Liver (tissue), 8 donors: ENCODE measurements at regions not wholly inside any gene's neighbourhood (a gene's known extent, or its start where the extent isn't known, plus 50 kb on each side); places are given as distances from the start of the nearest gene placed in this dataset.

Experiments
- DNase-seq: peaks from one replicate; pipeline ENCODE4 v3.0.0-alpha.2; 2017; ENCODE audit warnings: low spot score
- H3K27ac ChIP-seq, 2 donors: one replicate each; pipeline ENCODE4 v1.7.0; 2013; ENCODE audit warnings: inconsistent platforms in 2 of 2, low read length in 2 of 2, control low read depth in 1 of 2, low read depth in 1 of 2, mild to moderate bottlenecking in 1 of 2
- H3K27me3 ChIP-seq, 4 donors: one replicate each; pipeline versions ENCODE4 v1.6.1 to v1.7.0; 2013; ENCODE audit warnings: low read length in 3 of 4, inconsistent platforms in 1 of 4, mild to moderate bottlenecking in 1 of 4, moderate library complexity in 1 of 4; ENCODE audit not compliant: control insufficient read depth in 4 of 4, insufficient read depth in 4 of 4
- H3K36me3 ChIP-seq, 4 donors: one replicate each; pipeline versions ENCODE4 v1.6.1 to v1.7.0; 2013; ENCODE audit warnings: low read length in 3 of 4, mild to moderate bottlenecking in 3 of 4, low read depth in 1 of 4, moderate library complexity in 1 of 4; ENCODE audit not compliant: control insufficient read depth in 4 of 4, insufficient read depth in 3 of 4
- H3K4me1 ChIP-seq, 4 donors: one replicate each; pipeline versions ENCODE4 v1.6.1 to v1.7.0; 2013; ENCODE audit warnings: low read length in 3 of 4, mild to moderate bottlenecking in 3 of 4, moderate library complexity in 1 of 4; ENCODE audit not compliant: control insufficient read depth in 4 of 4, insufficient read depth in 4 of 4
- H3K4me3 ChIP-seq, 3 donors: one replicate each; pipeline versions ENCODE4 v1.6.1 to v1.7.0; 2013; ENCODE audit warnings: low read length in 3 of 3, control low read depth in 1 of 3, low read depth in 1 of 3, mild to moderate bottlenecking in 1 of 3
- H3K9ac ChIP-seq, 2 donors: one replicate each; pipeline ENCODE4 v1.7.0; 2013; ENCODE audit warnings: low read length in 2 of 2, mild to moderate bottlenecking in 2 of 2, moderate library complexity in 2 of 2, control low read depth in 1 of 2, low read depth in 1 of 2
- H3K9me3 ChIP-seq, 4 donors: one replicate each; pipeline versions ENCODE4 v1.6.1 to v1.7.0; 2013; ENCODE audit warnings: low read length in 3 of 4; ENCODE audit not compliant: control insufficient read depth in 4 of 4
- FOXA1 ChIP-seq: IDR thresholded peaks from 2 replicates; pipeline ENCODE4 v1.6.1; 2016; ENCODE audit warnings: antibody characterized with exemption
- FOXA2 ChIP-seq: IDR thresholded peaks from 2 replicates; pipeline ENCODE4 v1.6.1; 2016; ENCODE audit warnings: antibody characterized with exemption
- GABPA ChIP-seq, 2 donors: IDR thresholded peaks in 1 of 2; conservative IDR thresholded peaks in 1 of 2; 2 replicates each; pipeline ENCODE4 v1.6.1; 2016; ENCODE audit warnings: antibody characterized with exemption in 2 of 2, mild to moderate bottlenecking in 1 of 2, moderate library complexity in 1 of 2
- HNF4A ChIP-seq, 2 donors: conservative IDR thresholded peaks; 2 replicates each; pipeline ENCODE4 v1.6.1; 2016; ENCODE audit warnings: antibody characterized with exemption in 2 of 2, mild to moderate bottlenecking in 2 of 2
- HNF4G ChIP-seq: IDR thresholded peaks from 2 replicates; pipeline ENCODE4 v1.6.1; 2016; ENCODE audit warnings: antibody characterized with exemption
- JUND ChIP-seq, 2 donors: IDR thresholded peaks; 2 replicates each; pipeline ENCODE4 v1.6.1; 2016; ENCODE audit warnings: antibody characterized with exemption in 2 of 2
- NR2F2 ChIP-seq: IDR thresholded peaks from 2 replicates; pipeline ENCODE4 v1.6.1; 2016; ENCODE audit warnings: antibody characterized with exemption
- RAD21 ChIP-seq, 2 donors: IDR thresholded peaks; 2 replicates each; pipeline ENCODE4 v1.6.1; 2016; ENCODE audit warnings: antibody characterized with exemption in 2 of 2, mild to moderate bottlenecking in 2 of 2
- RXRA ChIP-seq, 2 donors: IDR thresholded peaks; 2 replicates each; pipeline ENCODE4 v1.6.1; 2017 to 2018; ENCODE audit warnings: antibody characterized with exemption in 2 of 2, mild to moderate bottlenecking in 1 of 2
- SP1 ChIP-seq: IDR thresholded peaks from 2 replicates; pipeline ENCODE4 v1.6.1; 2018; ENCODE audit warnings: antibody characterized with exemption, mild to moderate bottlenecking
- TAF1 ChIP-seq: conservative IDR thresholded peaks from 2 replicates; pipeline ENCODE4 v1.6.1; 2016; ENCODE audit warnings: antibody characterized with exemption, mild to moderate bottlenecking
- YY1 ChIP-seq: IDR thresholded peaks from 2 replicates; pipeline ENCODE4 v1.6.1; 2016; ENCODE audit warnings: antibody characterized with exemption, mild to moderate bottlenecking
- WGBS: extraction: QIAGEN DNeasy Blood & Tissue Kit; methylation state at CpG from one replicate; pipeline ENCODE4 v1.1.7; 2013; 5-methylcytosine and 5-hydroxymethylcytosine counted together
- TF ChIP-seq, protein P1 (sequence below): fragments of 150-350 bp; IDR thresholded peaks from 2 replicates; pipeline ENCODE4 v1.5.1; 2017; ENCODE audit warnings: improper control_type of control experiment, low read depth, low read length; ENCODE audit not compliant: missing input control
- TF ChIP-seq, protein P2 (sequence below): IDR thresholded peaks from 2 replicates; pipeline ENCODE4 v1.6.1; 2016; ENCODE audit warnings: antibody characterized with exemption
- TF ChIP-seq, protein P3 (sequence below): IDR thresholded peaks from 2 replicates; pipeline ENCODE4 v1.6.1; 2016; ENCODE audit warnings: antibody characterized with exemption
- TF ChIP-seq, protein P4 (sequence below): IDR thresholded peaks from 2 replicates; pipeline ENCODE4 v1.6.1; 2016; ENCODE audit warnings: antibody characterized with exemption, mild to moderate bottlenecking
- TF ChIP-seq, protein P5 (sequence below): IDR thresholded peaks from 2 replicates; pipeline ENCODE4 v1.6.1; 2016; ENCODE audit warnings: antibody characterized with exemption
- donor health status: healthy.
- donor health status: healthy.
- donor health status: healthy.
- donor health status: healthy.
- donor health status: healthy.

DNA sequence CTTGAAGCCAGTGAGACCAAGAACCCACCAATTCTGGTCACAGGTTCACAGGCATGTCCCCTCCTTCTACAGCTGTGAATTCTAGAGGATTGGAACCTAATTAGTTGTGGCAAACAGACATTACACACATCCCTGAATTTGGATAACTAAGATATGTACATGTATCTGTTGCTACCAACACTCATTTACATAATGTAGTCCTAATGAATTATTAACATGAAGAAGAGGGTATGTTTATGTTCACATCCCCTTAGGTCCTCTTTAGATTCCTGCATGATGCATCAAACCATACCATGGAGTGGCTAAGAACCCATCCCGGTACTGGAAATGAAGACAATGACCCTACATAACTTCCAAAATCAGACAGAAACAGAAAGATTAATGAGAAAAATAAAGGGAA is 326.9 kb upstream of the RBMY1B start:
- Histone ChIP-seq H3K36me3 (no peaks in the 10 kb centered on the region), H3K27me3 (no peaks in the 10 kb centered on the region), H3K9me3 (no peaks in the 10 kb centered on the region), H3K9ac (no peak overlapping the region), H3K4me3 (no peak overlapping the region), H3K4me1 (peaks cover 0 to 1% (median 0%) of the 10 kb centered on the region in 4 donors), H3K27ac (no peak overlapping the region)
- 91% methylated on average over 1 of the region's 1 CpG for WGBS
- no peak for DNase-seq
- TF ChIP-seq TAF1 (no peak), SP1 (no peak), FOXA1 (no peak), RXRA (IDR thresholded peaks at IDR 0.05) (no peak), FOXA2 (no peak), YY1 (no peak), GABPA (IDR thresholded peaks at IDR 0.05 in 1 of 2, conservative IDR thresholded peaks at IDR 0.05 in 1 of 2) (no peak), NR2F2 (no peak), JUND (IDR thresholded peaks at IDR 0.05) (no peak), HNF4A (conservative IDR thresholded peaks at IDR 0.05) (no peak), RAD21 (IDR thresholded peaks at IDR 0.05) (no peak), HNF4G (no peak)
- TF ChIP-seq, protein P1, sequence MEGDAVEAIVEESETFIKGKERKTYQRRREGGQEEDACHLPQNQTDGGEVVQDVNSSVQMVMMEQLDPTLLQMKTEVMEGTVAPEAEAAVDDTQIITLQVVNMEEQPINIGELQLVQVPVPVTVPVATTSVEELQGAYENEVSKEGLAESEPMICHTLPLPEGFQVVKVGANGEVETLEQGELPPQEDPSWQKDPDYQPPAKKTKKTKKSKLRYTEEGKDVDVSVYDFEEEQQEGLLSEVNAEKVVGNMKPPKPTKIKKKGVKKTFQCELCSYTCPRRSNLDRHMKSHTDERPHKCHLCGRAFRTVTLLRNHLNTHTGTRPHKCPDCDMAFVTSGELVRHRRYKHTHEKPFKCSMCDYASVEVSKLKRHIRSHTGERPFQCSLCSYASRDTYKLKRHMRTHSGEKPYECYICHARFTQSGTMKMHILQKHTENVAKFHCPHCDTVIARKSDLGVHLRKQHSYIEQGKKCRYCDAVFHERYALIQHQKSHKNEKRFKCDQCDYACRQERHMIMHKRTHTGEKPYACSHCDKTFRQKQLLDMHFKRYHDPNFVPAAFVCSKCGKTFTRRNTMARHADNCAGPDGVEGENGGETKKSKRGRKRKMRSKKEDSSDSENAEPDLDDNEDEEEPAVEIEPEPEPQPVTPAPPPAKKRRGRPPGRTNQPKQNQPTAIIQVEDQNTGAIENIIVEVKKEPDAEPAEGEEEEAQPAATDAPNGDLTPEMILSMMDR = no peak
- TF ChIP-seq, protein P2, sequence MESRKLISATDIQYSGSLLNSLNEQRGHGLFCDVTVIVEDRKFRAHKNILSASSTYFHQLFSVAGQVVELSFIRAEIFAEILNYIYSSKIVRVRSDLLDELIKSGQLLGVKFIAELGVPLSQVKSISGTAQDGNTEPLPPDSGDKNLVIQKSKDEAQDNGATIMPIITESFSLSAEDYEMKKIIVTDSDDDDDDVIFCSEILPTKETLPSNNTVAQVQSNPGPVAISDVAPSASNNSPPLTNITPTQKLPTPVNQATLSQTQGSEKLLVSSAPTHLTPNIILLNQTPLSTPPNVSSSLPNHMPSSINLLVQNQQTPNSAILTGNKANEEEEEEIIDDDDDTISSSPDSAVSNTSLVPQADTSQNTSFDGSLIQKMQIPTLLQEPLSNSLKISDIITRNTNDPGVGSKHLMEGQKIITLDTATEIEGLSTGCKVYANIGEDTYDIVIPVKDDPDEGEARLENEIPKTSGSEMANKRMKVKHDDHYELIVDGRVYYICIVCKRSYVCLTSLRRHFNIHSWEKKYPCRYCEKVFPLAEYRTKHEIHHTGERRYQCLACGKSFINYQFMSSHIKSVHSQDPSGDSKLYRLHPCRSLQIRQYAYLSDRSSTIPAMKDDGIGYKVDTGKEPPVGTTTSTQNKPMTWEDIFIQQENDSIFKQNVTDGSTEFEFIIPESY = no peak
- TF ChIP-seq, protein P3, sequence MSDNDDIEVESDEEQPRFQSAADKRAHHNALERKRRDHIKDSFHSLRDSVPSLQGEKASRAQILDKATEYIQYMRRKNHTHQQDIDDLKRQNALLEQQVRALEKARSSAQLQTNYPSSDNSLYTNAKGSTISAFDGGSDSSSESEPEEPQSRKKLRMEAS = no peak
- TF ChIP-seq, protein P4, sequence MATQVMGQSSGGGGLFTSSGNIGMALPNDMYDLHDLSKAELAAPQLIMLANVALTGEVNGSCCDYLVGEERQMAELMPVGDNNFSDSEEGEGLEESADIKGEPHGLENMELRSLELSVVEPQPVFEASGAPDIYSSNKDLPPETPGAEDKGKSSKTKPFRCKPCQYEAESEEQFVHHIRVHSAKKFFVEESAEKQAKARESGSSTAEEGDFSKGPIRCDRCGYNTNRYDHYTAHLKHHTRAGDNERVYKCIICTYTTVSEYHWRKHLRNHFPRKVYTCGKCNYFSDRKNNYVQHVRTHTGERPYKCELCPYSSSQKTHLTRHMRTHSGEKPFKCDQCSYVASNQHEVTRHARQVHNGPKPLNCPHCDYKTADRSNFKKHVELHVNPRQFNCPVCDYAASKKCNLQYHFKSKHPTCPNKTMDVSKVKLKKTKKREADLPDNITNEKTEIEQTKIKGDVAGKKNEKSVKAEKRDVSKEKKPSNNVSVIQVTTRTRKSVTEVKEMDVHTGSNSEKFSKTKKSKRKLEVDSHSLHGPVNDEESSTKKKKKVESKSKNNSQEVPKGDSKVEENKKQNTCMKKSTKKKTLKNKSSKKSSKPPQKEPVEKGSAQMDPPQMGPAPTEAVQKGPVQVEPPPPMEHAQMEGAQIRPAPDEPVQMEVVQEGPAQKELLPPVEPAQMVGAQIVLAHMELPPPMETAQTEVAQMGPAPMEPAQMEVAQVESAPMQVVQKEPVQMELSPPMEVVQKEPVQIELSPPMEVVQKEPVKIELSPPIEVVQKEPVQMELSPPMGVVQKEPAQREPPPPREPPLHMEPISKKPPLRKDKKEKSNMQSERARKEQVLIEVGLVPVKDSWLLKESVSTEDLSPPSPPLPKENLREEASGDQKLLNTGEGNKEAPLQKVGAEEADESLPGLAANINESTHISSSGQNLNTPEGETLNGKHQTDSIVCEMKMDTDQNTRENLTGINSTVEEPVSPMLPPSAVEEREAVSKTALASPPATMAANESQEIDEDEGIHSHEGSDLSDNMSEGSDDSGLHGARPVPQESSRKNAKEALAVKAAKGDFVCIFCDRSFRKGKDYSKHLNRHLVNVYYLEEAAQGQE = no peak
- TF ChIP-seq, protein P5, sequence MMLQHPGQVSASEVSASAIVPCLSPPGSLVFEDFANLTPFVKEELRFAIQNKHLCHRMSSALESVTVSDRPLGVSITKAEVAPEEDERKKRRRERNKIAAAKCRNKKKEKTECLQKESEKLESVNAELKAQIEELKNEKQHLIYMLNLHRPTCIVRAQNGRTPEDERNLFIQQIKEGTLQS = no peak
